Activated CD4-positive, alpha-beta T cell treated with anti-CD3 and anti-CD28 coated beads, Interleukin-2, amount 50 U/mL, for 4 hours (primary cell): ENCODE measurements at regions not wholly inside any gene's neighbourhood (a gene's known extent, or its start where the extent isn't known, plus 50 kb on each side); places are given as distances from the start of the nearest gene placed in this dataset.

Experiments used
- DNase-seq, 2 experiments: peaks; one replicate each; pipeline ENCODE4 v3.0.0-alpha.2; 2020

- DNase-seq = no peak
Observed at GRCh38 chr6:10303608-10304506, 111.0 kb downstream of the TFAP2A start.

- no peak for DNase-seq
Observed at GRCh38 chr6:10302566-10303235, 112.2 kb downstream of the TFAP2A start.

GRCh38 chr6:10300071-10300470 lies 114.8 kb downstream of the TFAP2A start:
- no peak for DNase-seq

GRCh38 chr6:10297832-10298231 lies 117.0 kb downstream of the TFAP2A start:
- DNase-seq = no peak

GRCh38 chr6:10278746-10279145 lies 136.1 kb downstream of the TFAP2A start:
- DNase-seq = no peak

- no peak for DNase-seq
Observed at GRCh38 chr6:10276660-10277287, 138.1 kb downstream of the TFAP2A start.

- no peak for DNase-seq
Observed at GRCh38 chr6:10276106-10276505, 138.8 kb downstream of the TFAP2A start.

GRCh38 chr6:10272591-10272990 lies 142.3 kb downstream of the TFAP2A start:
- no peak for DNase-seq

GRCh38 chr6:10271982-10272381 lies 142.9 kb downstream of the TFAP2A start:
- DNase-seq = no peak

GRCh38 chr6:10269814-10270472 lies 144.9 kb downstream of the TFAP2A start:
- no peak for DNase-seq

- DNase-seq = no peak
Observed at GRCh38 chr6:10268611-10269310, 146.1 kb downstream of the TFAP2A start.

GRCh38 chr6:10268111-10268510 lies 146.8 kb downstream of the TFAP2A start:
- DNase-seq = no peak

GRCh38 chr6:10266462-10266861 lies 148.4 kb downstream of the TFAP2A start:
- no peak for DNase-seq

- DNase-seq = no peak
Observed at GRCh38 chr6:10266061-10266460, 148.8 kb downstream of the TFAP2A start.

- no peak for DNase-seq
Observed at GRCh38 chr6:10262505-10262904, 152.4 kb downstream of the TFAP2A start.

GRCh38 chr6:10259671-10260070 lies 155.2 kb downstream of the TFAP2A start:
- no peak for DNase-seq

GRCh38 chr6:10258341-10258740 lies 156.5 kb downstream of the TFAP2A start:
- no peak for DNase-seq

GRCh38 chr6:10256113-10256690 lies 158.7 kb downstream of the TFAP2A start:
- no peak for DNase-seq

- DNase-seq = no peak
Observed at GRCh38 chr6:10250655-10251220, 164.1 kb downstream of the TFAP2A start.

- DNase-seq = no peak
Observed at GRCh38 chr6:10248378-10248843, 166.5 kb downstream of the TFAP2A start.

- DNase-seq = no peak
Observed at GRCh38 chr6:10237298-10238038, 177.4 kb downstream of the TFAP2A start.
